Body of pancreas (tissue), 4 donors: ENCODE measurements at regions not wholly inside any gene's neighbourhood (a gene's known extent, or its start where the extent isn't known, plus 50 kb on each side); places are given as distances from the start of the nearest gene placed in this dataset.

Source experiments
- ATAC-seq: fragments of 150-250 bp; one replicate; pipeline ENCODE4 v1.9.1; 2016
- DNase-seq, 4 donors: peaks; one replicate each; pipeline ENCODE4 v3.0.0-alpha.2; 2019
- H3K27ac ChIP-seq, 4 donors: fragments of 200-600 bp; sonication (generic); 1 replicate in 3 of 4; 2 replicates in 1 of 4; pipeline versions ENCODE4 v1.5.1 to v1.6.1; 2016 to 2019; ENCODE audit warnings: mild to moderate bottlenecking in 1 of 4, mixed read lengths in 1 of 4, moderate library complexity in 1 of 4
- H3K27me3 ChIP-seq, 2 donors: fragments of 200-600 bp; sonication (generic); one replicate each; pipeline ENCODE4 v1.6.0; 2016; ENCODE audit warnings: mild to moderate bottlenecking in 1 of 2
- H3K36me3 ChIP-seq, 2 donors: fragments of 200-600 bp; sonication (generic); replicated peaks in 1 of 2; 2 replicates each; pipeline ENCODE4 v1.5.1; 2016; ENCODE audit warnings: low read depth in 2 of 2; ENCODE audit not compliant: insufficient read depth in 1 of 2
- H3K4me1 ChIP-seq: fragments of 200-600 bp; sonication (generic); one replicate; pipeline ENCODE4 v1.6.0; 2016
- H3K4me3 ChIP-seq, 2 donors: fragments of 200-600 bp; sonication (generic); 1 replicate in 1 of 2; 2 replicates in 1 of 2; pipeline ENCODE4 v1.5.1; 2016 to 2019
- H3K9me3 ChIP-seq, 3 donors: fragments of 200-600 bp; sonication (generic); 1 replicate in 2 of 3; 2 replicates in 1 of 3; pipeline ENCODE4 v1.5.1; 2016
- CTCF ChIP-seq, 7 experiments: fragments of 450-650 bp in 4 of 7; fragments of 200-600 bp in 3 of 7; sonication (generic) in 3 of 7; IDR thresholded peaks; one replicate each; pipeline ENCODE4 v1.5.1; 2016 to 2019; ENCODE audit warnings: antibody characterized with exemption in 7 of 7
- POLR2A ChIP-seq, 3 donors: fragments of 450-650 bp; IDR thresholded peaks; one replicate each; pipeline ENCODE4 v1.6.1; 2016; ENCODE audit warnings: antibody characterized with exemption in 3 of 3, mild to moderate bottlenecking in 2 of 3
- WGBS, 2 donors: methylation state at CpG; one replicate each; pipeline ENCODE4 v1.1.5; 2017; 5-methylcytosine and 5-hydroxymethylcytosine counted together
- intact Hi-C: fragments of 100-400 bp; cut with DNase I; formaldehyde crosslinking; loops from one replicate; pipeline ENCODE4 v1.15.1; 2023

GRCh38 chr10:56012101-56012500, 349.0 kb downstream of the ZWINT start:
- Histone ChIP-seq H3K36me3 (peaks cover 0 to 4% of the 10 kb centered on the region in 2 donors), H3K27me3 (no peaks in the 10 kb centered on the region), H3K4me3 (no peak overlapping the region), H3K4me1 (no peaks in the 10 kb centered on the region), H3K27ac (no peak overlapping the region), H3K9me3 (peaks cover 0 to 6% (median 0%) of the 10 kb centered on the region in 3 donors)
- no peak for ATAC-seq
- no peak for TF ChIP-seq POLR2A (IDR thresholded peaks at IDR 0.05)
- no peak for TF ChIP-seq CTCF (IDR thresholded peaks at IDR 0.05)
- DNase-seq: no peak
- intact Hi-C loops: no loop called here

- H3K27me3 ChIP-seq: no peaks in the 10 kb centered on the region
- no peaks in the 10 kb centered on the region for H3K36me3 ChIP-seq
- H3K4me3 ChIP-seq: no peak overlapping the region
- TF ChIP-seq POLR2A (IDR thresholded peaks at IDR 0.05) (no peak), CTCF (IDR thresholded peaks at IDR 0.05) (no peak)
- intact Hi-C loops: no loop called here
- 66 to 70% methylated on average over 2 of the region's 2 CpGs for WGBS, 2 donors
- H3K27ac ChIP-seq: no peak overlapping the region
- H3K4me1 ChIP-seq: no peaks in the 10 kb centered on the region
- H3K9me3 ChIP-seq: no peaks in the 10 kb centered on the region
- DNase-seq (no peak), ATAC-seq (no peak)
Measured at GRCh38 chr10:56003555-56003954, 357.5 kb downstream of the ZWINT start.

DNA sequence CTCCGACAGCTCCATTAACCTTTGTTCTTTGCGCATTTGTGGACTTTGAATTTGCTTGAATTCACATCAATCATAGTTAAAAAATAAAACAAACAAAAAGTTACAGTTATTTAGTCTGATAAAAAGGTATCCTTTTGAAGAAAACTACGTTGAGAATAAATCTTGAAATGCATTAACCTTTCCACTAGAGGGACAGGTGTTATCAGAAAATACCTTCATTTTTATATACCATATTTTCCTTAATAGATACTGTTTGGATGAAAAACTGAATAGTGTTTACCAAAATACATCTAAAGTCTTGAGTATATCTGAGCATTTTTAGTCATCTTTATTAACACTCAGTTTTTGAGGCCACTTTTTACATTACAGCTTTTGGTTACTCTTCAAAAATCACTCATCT, 371.9 kb downstream of the ZWINT start:
- H3K4me3 ChIP-seq: no peak overlapping the region
- H3K4me1 ChIP-seq: no peaks in the 10 kb centered on the region
- WGBS, 2 donors: 7 to 11% methylated on average over 3 of the region's 3 CpGs
- ATAC-seq (no peak), DNase-seq (no peak)
- H3K27me3 ChIP-seq: no peaks in the 10 kb centered on the region
- intact Hi-C loops: no loop called here
- no peaks in the 10 kb centered on the region for H3K9me3 ChIP-seq
- no peaks in the 10 kb centered on the region for H3K36me3 ChIP-seq
- H3K27ac ChIP-seq: no peak overlapping the region
- TF ChIP-seq POLR2A (IDR thresholded peaks at IDR 0.05) (no peak), CTCF (IDR thresholded peaks at IDR 0.05) (no peak)

DNA sequence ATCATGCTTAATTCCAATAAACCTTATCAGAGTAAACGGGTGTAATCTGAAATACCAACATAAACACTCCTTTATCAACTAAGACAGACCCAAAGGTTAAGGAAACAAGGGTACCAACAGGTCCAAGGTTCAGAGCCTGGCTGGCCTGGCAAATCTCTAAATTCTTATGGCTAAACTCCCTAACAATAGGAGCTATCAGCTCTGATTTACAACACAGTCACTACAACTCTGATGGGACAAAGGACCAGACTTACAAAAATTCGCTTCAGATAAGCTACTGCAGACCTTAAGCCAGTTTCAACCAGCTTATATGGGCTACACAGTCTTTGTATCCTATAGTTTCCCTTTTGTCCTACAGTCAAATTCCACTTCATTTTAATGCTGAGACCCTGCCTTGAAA, 381.9 kb downstream of the ZWINT start:
- H3K9me3 ChIP-seq: no peaks in the 10 kb centered on the region
- no peaks in the 10 kb centered on the region for H3K4me1 ChIP-seq
- H3K27ac ChIP-seq: no peak overlapping the region
- TF ChIP-seq CTCF (IDR thresholded peaks at IDR 0.05): no peak
- no peak for TF ChIP-seq POLR2A (IDR thresholded peaks at IDR 0.05)
- H3K4me3 ChIP-seq: no peak overlapping the region
- H3K36me3 ChIP-seq: no peaks in the 10 kb centered on the region
- intact Hi-C loops: no loop called here
- ATAC-seq (no peak), DNase-seq (no peak)
- WGBS, 2 donors: 1 to 15% methylated on average over 2 of the region's 2 CpGs
- H3K27me3 ChIP-seq: no peaks in the 10 kb centered on the region

- no peak overlapping the region for H3K4me3 ChIP-seq
- H3K36me3 ChIP-seq: no peaks in the 10 kb centered on the region
- ATAC-seq: no peak
- WGBS, 2 donors: 34 to 54% methylated on average over 2 of the region's 2 CpGs
- TF ChIP-seq POLR2A (IDR thresholded peaks at IDR 0.05) (no peak), CTCF (IDR thresholded peaks at IDR 0.05) (no peak)
- H3K27me3 ChIP-seq: no peaks in the 10 kb centered on the region
- intact Hi-C loops: no loop called here
- DNase-seq: no peak
- H3K9me3 ChIP-seq: no peaks in the 10 kb centered on the region
- no peak overlapping the region for H3K27ac ChIP-seq
- no peaks in the 10 kb centered on the region for H3K4me1 ChIP-seq
Measured at GRCh38 chr10:55966101-55966500, 395.0 kb downstream of the ZWINT start.
